ENCODE measurements at regions not wholly inside any gene's neighbourhood (a gene's known extent, or its start where the extent isn't known, plus 50 kb on each side); places are given as distances from the start of the nearest gene placed in this dataset.

DNA sequence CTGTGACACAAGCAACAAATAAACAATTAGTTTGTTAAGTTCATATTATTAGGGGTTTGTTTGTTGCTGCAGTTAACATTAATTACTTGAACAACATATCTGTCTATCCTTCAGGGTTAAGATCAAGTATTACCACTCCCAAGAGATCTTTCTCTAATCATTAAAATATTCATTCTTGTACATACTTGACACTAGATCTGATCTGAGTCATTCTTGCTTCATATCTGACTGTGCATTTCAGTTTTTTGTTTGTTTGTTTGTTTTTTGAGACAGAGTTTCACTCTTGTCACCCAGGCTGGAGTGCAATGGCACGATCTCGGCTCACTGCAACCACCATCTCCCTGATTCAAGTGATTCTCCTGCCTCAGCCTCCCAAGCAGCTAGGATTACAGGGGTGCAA, 613.3 kb upstream of the PLXNA2 start (continued):
- no peak for TF ChIP-seq ZNF214 (tag by site-specific recombination; IDR thresholded peaks at IDR 0.05; ENCODE audit: borderline replicate concordance)

DNA sequence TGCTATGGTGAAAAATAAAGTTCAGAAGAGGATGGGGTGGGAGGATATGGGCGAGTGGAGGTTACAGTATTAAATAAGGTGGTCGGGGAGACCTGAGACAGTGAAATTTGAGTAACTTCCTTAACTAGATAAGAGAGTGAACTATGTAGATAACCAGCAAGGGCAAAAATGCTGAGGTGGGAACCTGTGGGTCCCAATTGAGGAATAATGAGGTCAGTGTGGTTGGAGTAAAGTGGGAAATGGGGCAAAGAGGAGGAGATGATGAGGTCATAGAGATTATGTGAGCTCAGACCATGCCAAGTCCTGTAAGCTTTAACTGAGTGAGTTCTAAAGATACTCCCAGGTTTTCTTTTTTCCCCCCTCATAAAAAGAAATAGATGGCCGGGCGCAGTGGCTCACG, 614.6 kb upstream of the PLXNA2 start:
- Histone ChIP-seq H3K4me1 (ENCODE audit: control insufficient read depth, insufficient read depth, low read length) (no peaks in the 10 kb centered on the region), H3K27ac (ENCODE audit: extremely low read depth, low read depth, low read length) (no peak overlapping the region), H3K36me3 (ENCODE audit: control insufficient read depth in 2 of 2, insufficient read depth in 1 of 2, low read length in 2 of 2) (no peaks in the 10 kb centered on the region), H3K4me3 (ENCODE audit: low read depth, low read length) (no peak overlapping the region), H3K9me3 (ENCODE audit: control insufficient read depth, insufficient read depth, low read depth, low read length) (no peaks in the 10 kb centered on the region)
- POLR2A ChIA-PET = no interaction called here
- TF ChIP-seq, protein P1, sequence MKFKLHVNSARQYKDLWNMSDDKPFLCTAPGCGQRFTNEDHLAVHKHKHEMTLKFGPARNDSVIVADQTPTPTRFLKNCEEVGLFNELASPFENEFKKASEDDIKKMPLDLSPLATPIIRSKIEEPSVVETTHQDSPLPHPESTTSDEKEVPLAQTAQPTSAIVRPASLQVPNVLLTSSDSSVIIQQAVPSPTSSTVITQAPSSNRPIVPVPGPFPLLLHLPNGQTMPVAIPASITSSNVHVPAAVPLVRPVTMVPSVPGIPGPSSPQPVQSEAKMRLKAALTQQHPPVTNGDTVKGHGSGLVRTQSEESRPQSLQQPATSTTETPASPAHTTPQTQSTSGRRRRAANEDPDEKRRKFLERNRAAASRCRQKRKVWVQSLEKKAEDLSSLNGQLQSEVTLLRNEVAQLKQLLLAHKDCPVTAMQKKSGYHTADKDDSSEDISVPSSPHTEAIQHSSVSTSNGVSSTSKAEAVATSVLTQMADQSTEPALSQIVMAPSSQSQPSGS (tag by site-specific recombination; IDR thresholded peaks at IDR 0.05; ENCODE audit: low read depth) = peak; percentile 81
- peak; percentile 56; the same call in 1 of the 2 replicates for TF ChIP-seq ZFP69B (tag by site-specific recombination; IDR thresholded peaks at IDR 0.05)
- TF ChIP-seq, protein P2, sequence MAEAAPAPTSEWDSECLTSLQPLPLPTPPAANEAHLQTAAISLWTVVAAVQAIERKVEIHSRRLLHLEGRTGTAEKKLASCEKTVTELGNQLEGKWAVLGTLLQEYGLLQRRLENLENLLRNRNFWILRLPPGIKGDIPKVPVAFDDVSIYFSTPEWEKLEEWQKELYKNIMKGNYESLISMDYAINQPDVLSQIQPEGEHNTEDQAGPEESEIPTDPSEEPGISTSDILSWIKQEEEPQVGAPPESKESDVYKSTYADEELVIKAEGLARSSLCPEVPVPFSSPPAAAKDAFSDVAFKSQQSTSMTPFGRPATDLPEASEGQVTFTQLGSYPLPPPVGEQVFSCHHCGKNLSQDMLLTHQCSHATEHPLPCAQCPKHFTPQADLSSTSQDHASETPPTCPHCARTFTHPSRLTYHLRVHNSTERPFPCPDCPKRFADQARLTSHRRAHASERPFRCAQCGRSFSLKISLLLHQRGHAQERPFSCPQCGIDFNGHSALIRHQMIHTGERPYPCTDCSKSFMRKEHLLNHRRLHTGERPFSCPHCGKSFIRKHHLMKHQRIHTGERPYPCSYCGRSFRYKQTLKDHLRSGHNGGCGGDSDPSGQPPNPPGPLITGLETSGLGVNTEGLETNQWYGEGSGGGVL (tag by site-specific recombination; IDR thresholded peaks at IDR 0.05) = peak; percentile 46; the same call in 1 of the 2 replicates
- TF ChIP-seq ZBTB21 (tag by site-specific recombination; IDR thresholded peaks at IDR 0.05) = 0 out of 2 replicates have a peak, but pooled peaks have one; percentile 48
- TF ChIP-seq, protein P3, sequence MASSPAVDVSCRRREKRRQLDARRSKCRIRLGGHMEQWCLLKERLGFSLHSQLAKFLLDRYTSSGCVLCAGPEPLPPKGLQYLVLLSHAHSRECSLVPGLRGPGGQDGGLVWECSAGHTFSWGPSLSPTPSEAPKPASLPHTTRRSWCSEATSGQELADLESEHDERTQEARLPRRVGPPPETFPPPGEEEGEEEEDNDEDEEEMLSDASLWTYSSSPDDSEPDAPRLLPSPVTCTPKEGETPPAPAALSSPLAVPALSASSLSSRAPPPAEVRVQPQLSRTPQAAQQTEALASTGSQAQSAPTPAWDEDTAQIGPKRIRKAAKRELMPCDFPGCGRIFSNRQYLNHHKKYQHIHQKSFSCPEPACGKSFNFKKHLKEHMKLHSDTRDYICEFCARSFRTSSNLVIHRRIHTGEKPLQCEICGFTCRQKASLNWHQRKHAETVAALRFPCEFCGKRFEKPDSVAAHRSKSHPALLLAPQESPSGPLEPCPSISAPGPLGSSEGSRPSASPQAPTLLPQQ (tag by site-specific recombination; IDR thresholded peaks at IDR 0.05) = peak; percentile 95
- TF ChIP-seq ZSCAN30 (tag by site-specific recombination; IDR thresholded peaks at IDR 0.05) = no peak
- no peak for TF ChIP-seq REPIN1 (tag by site-specific recombination; IDR thresholded peaks at IDR 0.05; ENCODE audit: low read depth)
- TF ChIP-seq EGR2 (tag by site-specific recombination; IDR thresholded peaks at IDR 0.05; ENCODE audit: low read depth) = peak; percentile 72; the same call in 1 of the 2 replicates
- TF ChIP-seq ZFHX2 (tag by site-specific recombination; conservative IDR thresholded peaks at IDR 0.05) = peak; percentile 49
- CTCF ChIA-PET = interaction anchor here (0.6 to 0.7 kb wide), 2 partner anchors 23 to 145 kb away, joined by 3 read pairs; no protein-coding TSS in a partner anchor

DNA sequence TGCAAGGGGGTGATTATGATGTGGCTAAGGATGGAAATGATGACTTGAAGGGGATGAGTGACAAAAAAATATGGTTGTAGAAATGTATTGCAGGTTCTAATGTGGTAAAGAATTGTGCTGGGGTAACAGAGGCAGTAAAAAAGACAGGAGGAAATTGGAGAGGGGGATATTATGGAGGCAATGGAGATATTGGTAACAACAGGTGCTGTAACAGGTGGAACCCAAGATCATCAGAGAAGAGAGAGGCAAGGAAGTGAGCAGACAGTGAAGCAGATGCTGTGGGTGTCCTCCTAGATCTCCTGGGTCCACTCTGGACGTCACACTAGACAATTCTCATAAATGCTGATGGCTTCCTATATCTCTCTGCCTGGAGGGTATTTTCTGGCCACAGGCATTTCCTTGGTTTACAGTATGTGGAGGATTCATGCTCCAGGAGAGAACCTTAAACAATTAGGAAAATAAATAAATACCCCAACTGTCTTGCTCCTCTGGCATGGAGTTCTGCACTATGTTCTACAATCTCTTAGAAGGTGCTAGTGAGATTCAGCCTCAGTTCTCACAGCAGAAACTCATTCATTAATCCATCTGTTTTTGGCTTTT, 620.3 kb upstream of the PLXNA2 start:
- H3K9me3 ChIP-seq (ENCODE audit: control insufficient read depth, insufficient read depth, low read depth, low read length) = no peaks in the 10 kb centered on the region
- no peak overlapping the region for H3K4me3 ChIP-seq (ENCODE audit: low read depth, low read length)
- TF ChIP-seq MEIS1 (CRISPR knock-in tag; IDR thresholded peaks at IDR 0.05; ENCODE audit: borderline replicate concordance) (no peak), SCRT2 (tag by site-specific recombination; IDR thresholded peaks at IDR 0.05) (peak; percentile 94), SCRT1 (tag by site-specific recombination; IDR thresholded peaks at IDR 0.05; ENCODE audit: borderline replicate concordance) (peak; percentile 92)
- no peaks in the 10 kb centered on the region for H3K4me1 ChIP-seq (ENCODE audit: control insufficient read depth, insufficient read depth, low read length)
- H3K36me3 ChIP-seq (ENCODE audit: control insufficient read depth in 2 of 2, insufficient read depth in 1 of 2, low read length in 2 of 2) = no peaks in the 10 kb centered on the region
- ChIA-PET POLR2A (no interaction called here), CTCF (no interaction called here)
- H3K27ac ChIP-seq (ENCODE audit: extremely low read depth, low read depth, low read length) = no peak overlapping the region

DNA sequence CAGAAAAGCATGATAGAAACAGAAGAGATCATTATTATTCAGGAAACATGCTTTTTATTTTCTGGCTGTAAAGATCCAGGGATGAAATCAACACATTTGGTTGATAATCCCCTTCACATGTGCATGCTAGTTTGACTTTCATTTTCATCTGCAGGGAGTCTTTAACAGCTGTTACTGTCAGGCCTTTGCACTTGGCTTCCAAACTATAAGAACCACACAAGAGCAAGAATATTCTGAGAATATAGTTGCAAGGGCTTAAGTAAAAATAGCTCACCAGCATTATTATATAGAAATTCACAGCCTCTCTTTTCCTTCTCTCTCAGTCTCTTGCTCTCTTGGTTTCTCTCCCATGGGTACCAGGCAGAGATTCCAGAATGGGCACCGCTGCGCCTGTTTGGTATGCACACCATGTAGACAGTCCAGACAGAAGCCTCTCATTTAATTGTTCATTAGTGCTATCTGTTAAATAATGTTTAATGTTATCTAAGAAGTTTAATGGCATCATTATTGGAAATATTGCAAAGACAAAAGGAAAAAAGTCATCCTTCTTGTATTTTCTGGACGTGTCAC, 622.3 kb upstream of the PLXNA2 start:
- Histone ChIP-seq H3K4me1 (ENCODE audit: control insufficient read depth, insufficient read depth, low read length) (no peaks in the 10 kb centered on the region), H3K27ac (ENCODE audit: extremely low read depth, low read depth, low read length) (no peak overlapping the region), H3K9me3 (ENCODE audit: control insufficient read depth, insufficient read depth, low read depth, low read length) (no peaks in the 10 kb centered on the region), H3K36me3 (ENCODE audit: control insufficient read depth in 2 of 2, insufficient read depth in 1 of 2, low read length in 2 of 2) (no peaks in the 10 kb centered on the region), H3K4me3 (ENCODE audit: low read depth, low read length) (no peak overlapping the region)
- CTCF ChIA-PET = no interaction called here
- POLR2A ChIA-PET = no interaction called here
- no peak for TF ChIP-seq ZNF510 (tag by site-specific recombination; IDR thresholded peaks at IDR 0.05; ENCODE audit: insufficient replicate concordance)
- no peak for TF ChIP-seq HOXD13 (CRISPR knock-in tag; IDR thresholded peaks at IDR 0.05; ENCODE audit: borderline replicate concordance)
- TF ChIP-seq ZNF274 (IDR thresholded peaks at IDR 0.05; ENCODE audit: low read length) = no peak
- TF ChIP-seq ZNF274 (tag by site-specific recombination; IDR thresholded peaks at IDR 0.05; ENCODE audit: borderline replicate concordance) = no peak
- TF ChIP-seq, protein P4, sequence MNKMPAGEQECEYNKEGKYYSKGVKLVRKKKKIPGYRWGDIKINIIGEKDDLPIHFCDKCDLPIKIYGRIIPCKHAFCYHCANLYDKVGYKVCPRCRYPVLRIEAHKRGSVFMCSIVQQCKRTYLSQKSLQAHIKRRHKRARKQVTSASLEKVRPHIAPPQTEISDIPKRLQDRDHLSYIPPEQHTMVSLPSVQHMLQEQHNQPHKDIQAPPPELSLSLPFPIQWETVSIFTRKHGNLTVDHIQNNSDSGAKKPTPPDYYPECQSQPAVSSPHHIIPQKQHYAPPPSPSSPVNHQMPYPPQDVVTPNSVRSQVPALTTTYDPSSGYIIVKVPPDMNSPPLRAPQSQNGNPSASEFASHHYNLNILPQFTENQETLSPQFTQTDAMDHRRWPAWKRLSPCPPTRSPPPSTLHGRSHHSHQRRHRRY (tag by site-specific recombination; IDR thresholded peaks at IDR 0.05) = no peak
- no peak for TF ChIP-seq ZNF350 (tag by site-specific recombination; IDR thresholded peaks at IDR 0.05)
- no peak for TF ChIP-seq ZNF121 (tag by site-specific recombination; IDR thresholded peaks at IDR 0.05)
- TF ChIP-seq ZBTB1 (tag by site-specific recombination; IDR thresholded peaks at IDR 0.05) = no peak
- no peak for TF ChIP-seq ZEB2 (tag by site-specific recombination; IDR thresholded peaks at IDR 0.05)
